HCT116 (cell line): ENCODE measurements at regions not wholly inside any gene's neighbourhood (a gene's known extent, or its start where the extent isn't known, plus 50 kb on each side); places are given as distances from the start of the nearest gene placed in this dataset.

Source experiments
- ATAC-seq: fragments of 200-7000 bp; cut with Tn5 transposase; 2 replicates; pipeline ENCODE4 v1.9.1; 2020; ENCODE audit warnings: mild to moderate bottlenecking, moderate library complexity
- BruUV-seq: library from RNA; stranded (reverse); fragments of 400-500 nt; replicated peaks from 2 replicates; lab custom pipeline; 2021; lab: Mats Ljungman, UMichigan
- CTCF ChIA-PET: fragments of 300-600 bp; sonication (Branson Sonifier 250); formaldehyde crosslinking; loops from one replicate; lab custom pipeline; 2021; ENCODE audit warnings: antibody characterized with exemption; lab: Charles Lee
- POLR2A ChIA-PET: fragments of 300-600, 350-600 bp; sonication (Branson Sonifier 250); formaldehyde crosslinking; loops from one replicate; lab custom pipeline; 2021; ENCODE audit warnings: antibody characterized with exemption; lab: Charles Lee
- RAD21 ChIA-PET, 2 experiments: fragments of 300-600 bp; sonication (Branson Sonifier 250); formaldehyde crosslinking; loops; one replicate each; lab custom pipeline; 2023; ENCODE audit warnings: low total read pairs in 2 of 2; ENCODE audit not compliant: uncharacterized antibody in 2 of 2, unreplicated experiment in 2 of 2, low non-redundant PET in 1 of 2; lab: Charles Lee
- DNase-seq: peaks from one replicate; pipeline ENCODE4 v3.0.0-alpha.2; 2010; ENCODE audit warnings: low read depth, low spot score
- H2AFZ ChIP-seq: fragments of 200-600 bp; shearing (Covaris generic), sonication (generic); 2 replicates; pipeline ENCODE4 v1.6.1; 2017; ENCODE audit warnings: low read depth, mixed run types, mixed read lengths, antibody characterized with exemption, low read length; ENCODE audit not compliant: poor library complexity, severe bottlenecking
- H3K27ac ChIP-seq: 2 replicates; pipeline ENCODE4 v1.5.1; 2012; ENCODE audit warnings: low read depth, low read length
- H3K27me3 ChIP-seq: fragments of 200-600 bp; sonication (generic); 2 replicates; pipeline ENCODE4 v1.6.1; 2016; ENCODE audit warnings: mixed run types, low read length, mixed read lengths; ENCODE audit not compliant: insufficient read depth
- H3K36me3 ChIP-seq, 2 experiments: fragments of 200-500 bp in 1 of 2; fragments of 200-600 bp in 1 of 2; sonication (Bioruptor generic) in 1 of 2; sonication (generic) in 1 of 2; 2 replicates each; pipeline versions ENCODE4 v1.5.1 to v1.6.1; 2014 to 2016; ENCODE audit warnings: low read length in 2 of 2, inconsistent platforms in 1 of 2, mixed read lengths in 1 of 2, mixed run types in 1 of 2; ENCODE audit not compliant: insufficient read depth in 2 of 2, control insufficient read depth in 1 of 2
- H3K4me1 ChIP-seq, 2 experiments: fragments of 200-600 bp in 1 of 2; sonication (generic) in 1 of 2; 2 replicates each; pipeline versions ENCODE4 v1.5.1 to v1.6.1; 2012 to 2017; ENCODE audit warnings: low read length in 2 of 2, inconsistent platforms in 1 of 2, mild to moderate bottlenecking in 1 of 2, mixed read lengths in 1 of 2, mixed run types in 1 of 2, moderate library complexity in 1 of 2; ENCODE audit not compliant: insufficient read depth in 2 of 2, control insufficient read depth in 1 of 2
- H3K4me2 ChIP-seq: fragments of 200-600 bp; sonication (generic); 2 replicates; pipeline ENCODE4 v1.6.1; 2017; ENCODE audit warnings: mixed run types, low read length, mixed read lengths
- H3K4me3 ChIP-seq, 2 experiments: fragments of 200-600 bp in 1 of 2; sonication (generic) in 1 of 2; replicated peaks in 1 of 2; 2 replicates each; pipeline ENCODE4 v1.5.1; 2011 to 2016; ENCODE audit warnings: low read length in 2 of 2, control low read depth in 1 of 2, low read depth in 1 of 2, mild to moderate bottlenecking in 1 of 2, mixed read lengths in 1 of 2, mixed run types in 1 of 2
- H3K79me2 ChIP-seq: fragments of 200-600 bp; sonication (generic); 2 replicates; pipeline ENCODE4 v1.6.1; 2017; ENCODE audit warnings: mild to moderate bottlenecking, mixed run types, low read length, moderate library complexity, mixed read lengths; ENCODE audit not compliant: insufficient read depth
- H3K9ac ChIP-seq: fragments of 200-600 bp; sonication (generic); 2 replicates; pipeline ENCODE4 v1.6.1; 2016; ENCODE audit warnings: low read length, mixed read lengths
- H3K9me2 ChIP-seq: fragments of 200-600 bp; sonication (generic), shearing (Covaris generic); 2 replicates; pipeline ENCODE4 v1.6.1; 2017; ENCODE audit warnings: mixed run types, mild to moderate bottlenecking, moderate library complexity; ENCODE audit not compliant: insufficient read depth
- H3K9me3 ChIP-seq, 2 experiments: fragments of 200-500 bp in 1 of 2; fragments of 200-600 bp in 1 of 2; sonication (Bioruptor generic) in 1 of 2; sonication (generic) in 1 of 2; 2 replicates each; pipeline ENCODE4 v1.6.1; 2014 to 2017; ENCODE audit warnings: low read length in 2 of 2, mixed read lengths in 2 of 2, inconsistent platforms in 1 of 2, low read depth in 1 of 2, mild to moderate bottlenecking in 1 of 2, mixed run types in 1 of 2, moderate library complexity in 1 of 2; ENCODE audit not compliant: control insufficient read depth in 1 of 2, insufficient read depth in 1 of 2
- H4K20me1 ChIP-seq: fragments of 200-600 bp; sonication (generic), shearing (Covaris generic); 2 replicates; pipeline ENCODE4 v1.6.1; 2017; ENCODE audit warnings: mixed run types, mild to moderate bottlenecking, moderate library complexity; ENCODE audit not compliant: insufficient read depth
- ATF3 ChIP-seq: IDR thresholded peaks from 2 replicates; pipeline ENCODE4 v1.6.1; 2012
- CTCF ChIP-seq, 3 experiments: fragments of 200-600 bp in 1 of 3; sonication (generic) in 1 of 3; IDR thresholded peaks in 2 of 3; conservative IDR thresholded peaks in 1 of 3; 2 replicates each; pipeline ENCODE4 v1.5.1; 2012 to 2017; ENCODE audit warnings: low read depth in 2 of 3, low read length in 2 of 3, antibody characterized with exemption in 1 of 3, borderline replicate concordance in 1 of 3, control low read depth in 1 of 3, mild to moderate bottlenecking in 1 of 3, mixed read lengths in 1 of 3, mixed run types in 1 of 3, moderate library complexity in 1 of 3; ENCODE audit not compliant: insufficient read depth in 1 of 3
- ELF1 ChIP-seq: IDR thresholded peaks from 2 replicates; pipeline ENCODE4 v1.6.1; 2012; ENCODE audit warnings: low read depth, borderline replicate concordance
- EZH2 ChIP-seq: fragments of 200-600 bp; sonication (generic); IDR thresholded peaks from 2 replicates; pipeline ENCODE4 v1.6.1; 2017; ENCODE audit warnings: antibody characterized with exemption, mixed run types
- FOSL1 ChIP-seq: IDR thresholded peaks from 2 replicates; pipeline ENCODE4 v1.6.1; 2012; ENCODE audit warnings: low read depth
- JUND ChIP-seq: IDR thresholded peaks from 2 replicates; pipeline ENCODE4 v1.6.1; 2012
- REST ChIP-seq: IDR thresholded peaks from 2 replicates; pipeline ENCODE4 v1.6.1; 2012; ENCODE audit warnings: low read depth
- SIN3A ChIP-seq: IDR thresholded peaks from 2 replicates; pipeline ENCODE4 v1.6.1; 2012; ENCODE audit warnings: low read depth
- SP1 ChIP-seq: IDR thresholded peaks from 2 replicates; pipeline ENCODE4 v1.6.1; 2012; ENCODE audit warnings: low read depth
- YY1 ChIP-seq: IDR thresholded peaks from 2 replicates; pipeline ENCODE4 v1.6.1; 2011; ENCODE audit warnings: low read length, low read depth, moderate library complexity, mild to moderate bottlenecking; ENCODE audit not compliant: insufficient replicate concordance; ENCODE audit errors: extremely low read depth
- ZBTB33 ChIP-seq: IDR thresholded peaks from 2 replicates; pipeline ENCODE4 v1.6.1; 2011; ENCODE audit warnings: mild to moderate bottlenecking, low read length, moderate library complexity; ENCODE audit not compliant: insufficient replicate concordance; ENCODE audit errors: extremely low read depth
- intact Hi-C: fragments of 100-400 bp; cut with micrococcal nuclease; formaldehyde crosslinking; loops from 2 replicates; pipeline ENCODE4 v1.10.0; 2022

GRCh38 chr2:66080127-66080526 is 354.8 kb upstream of the MEIS1 start:
- H3K27ac ChIP-seq, result no peak overlapping the region
- TF ChIP-seq EZH2 (no peak), FOSL1 (no peak), ATF3 (no peak), ELF1 (no peak), SP1 (no peak), YY1 (no peak)
- ChIA-PET POLR2A (no interaction called here), RAD21 (no interaction called here), CTCF (no interaction called here)
- intact Hi-C loops, result no loop called here
- no TSS peak for BruUV-seq
- no peaks in the 10 kb centered on the region for H3K36me3 ChIP-seq
- H4K20me1 ChIP-seq, result no peaks in the 10 kb centered on the region
- H3K9me3 ChIP-seq, result no peaks in the 10 kb centered on the region
- no peak overlapping the region for H2AFZ ChIP-seq
- no peak overlapping the region for H3K9ac ChIP-seq
- no peak overlapping the region for H3K4me3 ChIP-seq
- H3K27me3 ChIP-seq, result peaks cover 3% of the 10 kb centered on the region; the same call in 1 of the 2 replicates
- ATAC-seq (no peak), DNase-seq (no peak)
- no peak overlapping the region for H3K4me2 ChIP-seq
- H3K9me2 ChIP-seq, result no peaks in the 10 kb centered on the region
- H3K4me1 ChIP-seq, result no peaks in the 10 kb centered on the region
- H3K79me2 ChIP-seq, result no peaks in the 10 kb centered on the region

- Histone ChIP-seq H2AFZ (no peak overlapping the region), H3K9ac (no peak overlapping the region), H4K20me1 (no peaks in the 10 kb centered on the region), H3K27me3 (peaks cover 3% of the 10 kb centered on the region; the same call in 1 of the 2 replicates), H3K79me2 (no peaks in the 10 kb centered on the region), H3K4me2 (no peak overlapping the region), H3K4me3 (no peak overlapping the region), H3K27ac (no peak overlapping the region), H3K9me3 (no peaks in the 10 kb centered on the region)
- ATAC-seq (no peak), DNase-seq (no peak)
- POLR2A ChIA-PET, result no interaction called here
- BruUV-seq, result no TSS peak
- RAD21 ChIA-PET, result no interaction called here
- no peak for TF ChIP-seq ATF3
- no peak for TF ChIP-seq REST
- TF ChIP-seq SIN3A, result no peak
- TF ChIP-seq JUND, result no peak
- TF ChIP-seq CTCF (IDR thresholded peaks at IDR 0.05 in 2 of 3, conservative IDR thresholded peaks at IDR 0.05 in 1 of 3; ENCODE audit: borderline replicate concordance in 1 of 3, insufficient read depth in 1 of 3, low read depth in 2 of 3, low read length in 2 of 3), result no peak
- TF ChIP-seq ZBTB33, result no peak
- TF ChIP-seq SP1, result no peak
- TF ChIP-seq, all 23 proteins: peak for 0
- Histone ChIP-seq H3K36me3 (no peaks in the 10 kb centered on the region), H3K9me2 (no peaks in the 10 kb centered on the region), H3K4me1 (no peaks in the 10 kb centered on the region)
- CTCF ChIA-PET, result no interaction called here
- intact Hi-C loops, result no loop called here
These were observed 361.8 kb upstream of the MEIS1 start for GRCh38 chr2:66073172-66073571.
